Endodermal cell (in vitro differentiated cells): ENCODE measurements at regions not wholly inside any gene's neighbourhood (a gene's known extent, or its start where the extent isn't known, plus 50 kb on each side); places are given as distances from the start of the nearest gene placed in this dataset.
A peak's percentile ranks its signal among the peaks of the same experiment; 100 is the strongest.

ENCODE experiments used
- DNase-seq: peaks from one replicate; pipeline ENCODE4 v3.0.0-alpha.2; 2017
- H3K27ac ChIP-seq: 2 replicates; pipeline ENCODE4 v1.5.1; 2013; ENCODE audit warnings: mild to moderate bottlenecking, low read depth, low read length, moderate library complexity
- H3K27me3 ChIP-seq: 2 replicates; pipeline ENCODE4 v1.6.1; 2013; ENCODE audit warnings: mild to moderate bottlenecking, low read length, moderate library complexity; ENCODE audit not compliant: insufficient read depth, control insufficient read depth, poor library complexity, severe bottlenecking
- H3K36me3 ChIP-seq: 2 replicates; pipeline ENCODE4 v1.7.0; 2013; ENCODE audit warnings: mild to moderate bottlenecking, low read length, moderate library complexity; ENCODE audit not compliant: control insufficient read depth, insufficient read depth
- H3K4me1 ChIP-seq: one replicate; pipeline ENCODE4 v1.7.0; 2013; ENCODE audit warnings: low read length; ENCODE audit not compliant: control insufficient read depth, insufficient read depth
- H3K4me3 ChIP-seq: 2 replicates; pipeline ENCODE4 v1.5.1; 2013; ENCODE audit warnings: mild to moderate bottlenecking, low read length, moderate library complexity
- H3K9ac ChIP-seq: 2 replicates; pipeline ENCODE4 v1.6.1; 2013; ENCODE audit warnings: mild to moderate bottlenecking, low read length, moderate library complexity; ENCODE audit not compliant: poor library complexity, severe bottlenecking; ENCODE audit errors: extremely low read depth
- H3K9me3 ChIP-seq: 2 replicates; pipeline ENCODE4 v1.6.1; 2013; ENCODE audit warnings: mild to moderate bottlenecking, low read length, moderate library complexity; ENCODE audit not compliant: control insufficient read depth
- H3K27ac Mint-ChIP-seq: 2 replicates; pipeline ENCODE4 v1.8.0; 2020; ENCODE audit warnings: mixed read lengths
- H3K27me3 Mint-ChIP-seq: 2 replicates; pipeline ENCODE4 v1.8.0; 2021; ENCODE audit warnings: mild to moderate bottlenecking, mixed read lengths; ENCODE audit not compliant: insufficient read depth
- H3K36me3 Mint-ChIP-seq: 2 replicates; pipeline ENCODE4 v1.8.0; 2020; ENCODE audit warnings: low read depth, mixed read lengths
- H3K4me1 Mint-ChIP-seq: 2 replicates; pipeline ENCODE4 v1.8.0; 2020; ENCODE audit warnings: mixed read lengths
- H3K4me3 Mint-ChIP-seq: 2 replicates; pipeline ENCODE4 v1.8.0; 2020; ENCODE audit warnings: mild to moderate bottlenecking, moderate library complexity, mixed read lengths
- H3K9me3 Mint-ChIP-seq: 2 replicates; pipeline ENCODE4 v1.8.0; 2020; ENCODE audit warnings: mild to moderate bottlenecking, mixed read lengths
- WGBS, 2 experiments: methylation state at CpG; one replicate each; pipeline versions ENCODE4 v1.1.5 to v1.1.7; 2013; ENCODE audit warnings: missing lambda C conversion rate in 2 of 2, mixed read lengths in 1 of 2; ENCODE audit not compliant: insufficient coverage in 1 of 2, insufficient read length in 1 of 2; 5-methylcytosine and 5-hydroxymethylcytosine counted together
- TF ChIP-seq, protein P1 (sequence below): fragments of 200-600 bp; sonication (generic); conservative IDR thresholded peaks from 2 replicates; pipeline ENCODE4 v1.5.0; 2021; ENCODE audit warnings: antibody characterized with exemption, mild to moderate bottlenecking

DNA sequence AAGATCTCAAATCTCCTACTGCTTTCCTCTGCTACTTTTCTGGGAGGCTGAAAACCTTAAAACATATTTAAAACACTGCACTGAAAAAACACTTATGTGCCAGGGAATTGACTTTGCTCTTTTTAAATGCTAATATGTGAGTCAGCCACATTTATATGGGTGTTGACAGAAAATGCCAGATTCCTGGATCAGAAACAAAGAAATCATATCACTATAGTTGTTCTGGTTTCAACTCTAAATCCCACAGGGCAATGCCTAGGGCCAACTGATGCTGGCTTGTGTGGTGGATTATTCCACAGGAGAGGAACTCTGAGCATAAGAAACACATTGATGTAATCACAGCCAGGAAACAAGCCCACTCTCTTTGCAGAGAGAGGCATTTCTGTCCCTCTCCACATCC, 1439.0 kb upstream of the SPRY2 start:
- Histone ChIP-seq H3K4me3 (no peak overlapping the region), H3K4me1 (no peaks in the 10 kb centered on the region), H3K36me3 (no peaks in the 10 kb centered on the region), H3K9me3 (peaks cover 22% of the 10 kb centered on the region), H3K27me3 (no peaks in the 10 kb centered on the region), H3K9ac (no peak overlapping the region), H3K27ac (no peak overlapping the region)
- TF ChIP-seq, protein P1, sequence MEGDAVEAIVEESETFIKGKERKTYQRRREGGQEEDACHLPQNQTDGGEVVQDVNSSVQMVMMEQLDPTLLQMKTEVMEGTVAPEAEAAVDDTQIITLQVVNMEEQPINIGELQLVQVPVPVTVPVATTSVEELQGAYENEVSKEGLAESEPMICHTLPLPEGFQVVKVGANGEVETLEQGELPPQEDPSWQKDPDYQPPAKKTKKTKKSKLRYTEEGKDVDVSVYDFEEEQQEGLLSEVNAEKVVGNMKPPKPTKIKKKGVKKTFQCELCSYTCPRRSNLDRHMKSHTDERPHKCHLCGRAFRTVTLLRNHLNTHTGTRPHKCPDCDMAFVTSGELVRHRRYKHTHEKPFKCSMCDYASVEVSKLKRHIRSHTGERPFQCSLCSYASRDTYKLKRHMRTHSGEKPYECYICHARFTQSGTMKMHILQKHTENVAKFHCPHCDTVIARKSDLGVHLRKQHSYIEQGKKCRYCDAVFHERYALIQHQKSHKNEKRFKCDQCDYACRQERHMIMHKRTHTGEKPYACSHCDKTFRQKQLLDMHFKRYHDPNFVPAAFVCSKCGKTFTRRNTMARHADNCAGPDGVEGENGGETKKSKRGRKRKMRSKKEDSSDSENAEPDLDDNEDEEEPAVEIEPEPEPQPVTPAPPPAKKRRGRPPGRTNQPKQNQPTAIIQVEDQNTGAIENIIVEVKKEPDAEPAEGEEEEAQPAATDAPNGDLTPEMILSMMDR = no peak
- H3K4me3 Mint-ChIP-seq = no peak overlapping the region
- H3K27me3 Mint-ChIP-seq = no peaks in the 10 kb centered on the region
- H3K27ac Mint-ChIP-seq = peak overlapping the region; percentile 20
- peaks cover 15% of the 10 kb centered on the region for H3K36me3 Mint-ChIP-seq
- no peak for DNase-seq
- H3K9me3 Mint-ChIP-seq = peaks cover 11% of the 10 kb centered on the region
- H3K4me1 Mint-ChIP-seq = peaks cover 13% of the 10 kb centered on the region

DNA sequence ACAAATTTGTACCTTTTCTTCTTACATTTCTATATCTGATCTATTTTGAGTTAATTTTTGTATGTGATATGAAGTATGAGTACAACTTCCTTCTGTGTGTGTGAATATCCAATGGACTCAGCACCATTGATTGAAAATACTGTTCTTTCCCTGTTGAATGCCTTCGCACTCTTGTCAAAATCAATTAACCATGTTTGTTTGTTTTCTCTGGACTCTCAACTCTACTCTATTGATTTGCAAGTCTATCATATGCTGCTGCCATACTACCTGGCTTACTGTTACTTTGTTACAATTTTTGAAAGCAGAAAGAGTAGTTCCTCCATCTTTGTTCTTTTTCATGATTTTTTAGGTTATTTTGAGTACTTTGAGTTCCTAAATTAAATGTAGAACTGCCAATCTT, 1437.4 kb upstream of the SPRY2 start:
- no peak overlapping the region for H3K4me3 Mint-ChIP-seq
- no peaks in the 10 kb centered on the region for H3K36me3 ChIP-seq
- H3K9ac ChIP-seq = no peak overlapping the region
- no peaks in the 10 kb centered on the region for H3K27me3 Mint-ChIP-seq
- peaks cover 22% of the 10 kb centered on the region for H3K9me3 ChIP-seq
- peaks cover 15% of the 10 kb centered on the region for H3K36me3 Mint-ChIP-seq
- H3K27ac ChIP-seq = no peak overlapping the region
- H3K4me1 ChIP-seq = no peaks in the 10 kb centered on the region
- no peak overlapping the region for H3K4me3 ChIP-seq
- peaks cover 15% of the 10 kb centered on the region for H3K4me1 Mint-ChIP-seq
- H3K27me3 ChIP-seq = no peaks in the 10 kb centered on the region
- peaks cover 11% of the 10 kb centered on the region for H3K9me3 Mint-ChIP-seq
- 100% methylated on average over 1 of the region's 1 CpG for WGBS, 2 experiments
- TF ChIP-seq, protein P1 = no peak
- no peak overlapping the region for H3K27ac Mint-ChIP-seq
- no peak for DNase-seq

DNA sequence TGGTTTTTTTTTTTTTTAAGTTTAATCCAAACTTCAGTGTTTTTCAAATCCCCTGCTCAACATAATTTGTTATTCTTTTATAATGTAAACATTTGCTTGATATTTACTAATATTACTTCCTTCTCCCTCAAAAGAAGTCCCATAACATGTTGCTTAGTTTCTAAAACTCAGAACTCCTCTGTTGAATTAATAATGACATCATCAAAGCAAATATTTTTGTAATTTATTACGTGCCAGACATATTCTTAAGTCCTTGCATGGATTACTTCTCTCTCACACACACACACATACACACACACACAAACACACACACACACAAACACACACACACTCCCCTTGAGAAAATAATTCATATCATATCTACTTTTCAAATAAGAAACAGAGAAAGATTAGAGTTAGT, 1432.3 kb upstream of the SPRY2 start:
- H3K27ac Mint-ChIP-seq = peak overlapping the region; percentile 84
- Histone ChIP-seq H3K27ac (no peak overlapping the region), H3K36me3 (peaks cover 4% of the 10 kb centered on the region), H3K9me3 (peaks cover 27% of the 10 kb centered on the region), H3K4me3 (no peak overlapping the region), H3K27me3 (no peaks in the 10 kb centered on the region), H3K9ac (peak overlapping the region; percentile 48), H3K4me1 (peaks cover 16% of the 10 kb centered on the region)
- 100% methylated on average over 1 of the region's 1 CpG; no CpG with 5 or more reads in 1 of the 2 experiments for WGBS, 2 experiments
- peaks cover 36% of the 10 kb centered on the region for H3K4me1 Mint-ChIP-seq
- TF ChIP-seq, protein P1 = no peak
- H3K9me3 Mint-ChIP-seq = peaks cover 11% of the 10 kb centered on the region
- no peak overlapping the region for H3K4me3 Mint-ChIP-seq
- peaks cover 11% of the 10 kb centered on the region for H3K36me3 Mint-ChIP-seq
- DNase-seq = no peak
- no peaks in the 10 kb centered on the region for H3K27me3 Mint-ChIP-seq
